NCI-H524 (cell line): ENCODE measurements at regions not wholly inside any gene's neighbourhood (a gene's known extent, or its start where the extent isn't known, plus 50 kb on each side); places are given as distances from the start of the nearest gene placed in this dataset.

Experiments
- DNase-seq, 2 experiments: peaks; one replicate each; lab custom pipeline; 2025; lab: John Stamatoyannopoulos, UW

DNA sequence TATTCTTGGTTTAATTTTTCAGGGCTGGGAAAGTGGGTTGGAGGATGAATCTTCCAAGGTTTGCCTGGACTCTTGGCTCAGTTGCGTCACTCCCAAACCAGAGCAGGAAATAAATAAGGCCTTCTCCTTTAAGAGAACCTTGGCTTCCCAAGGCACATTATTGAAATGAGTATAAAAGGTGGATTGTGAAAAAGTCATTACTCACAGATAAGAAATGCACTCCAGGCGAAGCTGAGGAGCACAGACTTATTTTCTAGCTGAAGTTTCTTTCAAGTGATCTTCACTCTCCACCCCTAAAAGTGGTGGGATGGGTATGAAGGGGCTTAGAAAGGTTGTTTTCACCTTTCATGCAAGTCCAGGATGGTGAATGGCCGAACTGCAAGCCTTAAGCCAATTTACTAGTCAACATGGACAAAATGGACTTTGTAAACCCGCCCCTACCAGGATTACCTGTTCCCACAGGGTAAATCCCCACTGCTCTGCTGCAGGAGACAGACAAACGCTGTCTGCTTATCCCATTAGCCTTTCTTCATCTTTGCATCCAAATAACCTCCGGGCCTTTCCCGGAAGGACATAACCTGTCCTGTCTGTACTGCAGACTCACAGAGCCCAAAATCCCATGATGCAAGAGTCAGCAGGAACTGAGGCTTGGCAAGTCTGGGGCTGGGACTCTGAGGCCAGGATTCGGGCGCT, 207.6 kb downstream of the BCL11B start:
- DNase-seq = no peak

GRCh38 chr14:99065551-99065950, 206.4 kb downstream of the BCL11B start:
- no peak for DNase-seq

GRCh38 chr14:99066378-99066777, 205.6 kb downstream of the BCL11B start:
- DNase-seq = no peak

DNA sequence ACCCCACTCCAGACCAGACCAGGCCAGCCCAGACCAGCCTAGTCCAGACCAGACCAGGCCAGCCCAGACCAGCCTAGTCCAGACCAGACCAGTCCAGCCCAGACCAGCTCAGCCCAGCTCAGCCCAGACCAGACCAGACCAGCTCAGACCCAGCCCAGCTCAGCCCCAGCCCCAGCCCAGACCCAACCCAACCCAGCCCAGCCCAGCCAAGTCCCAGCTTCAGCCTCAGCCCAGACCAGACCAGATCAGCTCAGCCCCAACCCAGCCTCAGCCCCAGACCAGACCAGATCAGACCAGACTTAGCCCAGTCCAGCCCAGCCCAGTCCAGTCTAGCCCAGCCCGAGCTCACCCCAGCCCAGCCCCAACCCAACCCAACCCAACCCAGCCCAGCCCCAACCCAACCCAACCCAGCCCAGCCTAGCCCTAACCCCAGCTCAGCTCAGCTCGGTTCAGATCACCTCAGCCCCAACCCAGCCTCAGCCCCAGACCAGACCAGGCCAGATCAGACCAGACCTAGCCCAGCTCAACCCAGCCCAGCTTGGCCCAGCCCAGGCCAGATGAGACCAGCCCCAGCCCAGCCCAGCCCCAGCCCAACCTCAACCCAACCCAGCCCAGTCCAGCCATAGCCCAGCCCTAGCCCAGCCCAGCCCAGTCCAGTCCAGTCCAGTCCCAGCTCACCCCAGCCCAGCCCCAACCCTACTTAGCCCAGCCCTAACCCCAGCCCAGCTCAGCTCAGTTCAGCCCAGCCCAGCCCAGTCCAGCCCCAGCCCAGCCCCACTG, 204.7 kb downstream of the BCL11B start:
- no peak for DNase-seq

DNA sequence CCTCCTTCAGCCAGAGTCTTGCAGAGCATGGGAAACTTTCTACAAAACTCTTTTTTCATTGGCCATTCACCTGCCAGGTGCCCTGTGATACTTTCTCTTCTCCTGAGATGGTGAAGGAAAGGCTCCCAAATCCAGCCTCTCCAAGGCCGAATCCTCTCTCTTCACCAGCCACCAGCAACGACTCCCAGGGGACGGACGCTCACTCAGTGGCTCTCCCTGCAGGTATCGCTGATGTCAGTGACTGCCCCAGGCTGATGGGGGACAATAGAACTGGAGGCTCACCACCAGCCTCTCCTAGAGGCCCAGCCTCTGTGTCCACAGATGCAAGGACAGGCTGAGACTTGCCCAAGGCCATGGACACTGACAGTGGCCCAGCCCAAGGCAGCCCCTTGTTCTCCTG, 204.1 kb downstream of the BCL11B start:
- no peak for DNase-seq

- DNase-seq = no peak
Measured at GRCh38 chr14:99069946-99070345, 202.1 kb downstream of the BCL11B start.

- no peak for DNase-seq
Measured at GRCh38 chr14:99072433-99072832, 199.6 kb downstream of the BCL11B start.

DNA sequence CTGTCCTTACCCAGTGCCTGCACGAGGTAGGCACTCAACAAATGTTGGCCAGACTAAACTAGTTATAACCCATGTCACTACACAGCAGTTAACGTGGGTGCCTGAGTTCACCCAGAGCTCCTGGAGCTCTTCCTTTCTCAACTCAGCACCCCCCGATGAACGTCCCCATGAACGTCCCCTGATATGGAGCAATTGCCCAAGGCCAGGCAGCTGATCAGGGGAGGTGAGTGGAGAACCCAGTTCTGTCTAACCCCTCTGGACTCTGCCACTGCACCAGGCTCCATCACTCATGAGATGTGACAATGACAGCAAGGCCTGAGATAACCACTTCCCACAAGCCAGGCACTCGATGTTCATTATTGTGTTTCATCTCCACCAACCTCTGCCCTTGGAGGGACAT, 199.0 kb downstream of the BCL11B start:
- DNase-seq = no peak

GRCh38 chr14:99073431-99073830, 198.6 kb downstream of the BCL11B start:
- no peak for DNase-seq

DNA sequence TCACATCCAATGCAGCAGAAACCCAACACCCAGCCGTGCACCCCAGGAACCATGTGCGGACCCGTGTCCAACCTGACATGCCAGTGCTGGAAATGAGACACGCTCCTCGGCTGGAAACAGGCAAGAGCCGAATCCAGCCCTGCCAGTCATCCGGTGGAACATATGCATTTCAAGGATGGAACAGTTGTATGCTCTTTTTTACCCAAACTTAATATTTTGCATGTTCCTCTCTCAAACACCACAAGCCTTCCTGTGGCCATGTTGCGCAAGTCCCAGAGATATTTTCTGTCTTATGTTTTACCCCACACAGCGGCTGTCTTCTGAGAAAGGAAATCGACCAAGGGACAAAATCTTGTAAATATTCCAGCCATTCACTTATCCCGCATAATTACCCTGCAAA, 196.9 kb downstream of the BCL11B start:
- no peak for DNase-seq

DNA sequence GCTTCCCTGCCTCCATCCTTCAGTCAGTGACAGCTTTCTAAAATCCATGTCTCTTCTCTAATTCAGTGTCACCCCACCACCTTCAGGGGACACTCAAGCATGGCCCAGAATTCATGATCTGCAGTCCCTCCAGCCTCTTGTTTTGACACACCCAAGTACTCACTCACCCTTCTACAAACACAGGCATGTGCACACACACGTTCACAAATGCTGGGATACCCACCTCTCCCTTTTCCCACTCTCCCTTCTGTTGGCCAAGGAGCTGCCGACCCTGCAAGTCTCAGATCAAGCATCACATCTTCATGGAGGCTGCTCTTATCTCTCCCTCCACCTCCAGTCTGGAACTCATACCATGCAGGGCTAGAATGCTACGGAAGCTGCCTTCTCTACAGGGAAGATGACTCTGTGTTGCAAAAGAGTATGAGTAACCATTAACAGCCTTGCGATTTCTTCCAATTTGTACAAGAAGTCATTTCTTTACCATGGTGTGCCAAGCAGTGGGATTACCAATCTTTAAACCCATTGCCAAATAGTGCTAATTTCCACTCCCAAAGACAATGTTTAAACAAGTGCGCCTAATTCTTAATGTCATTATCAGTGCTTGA, 196.1 kb downstream of the BCL11B start:
- no peak for DNase-seq

GRCh38 chr14:99077076-99077843, 194.7 kb downstream of the BCL11B start:
- no peak for DNase-seq

DNA sequence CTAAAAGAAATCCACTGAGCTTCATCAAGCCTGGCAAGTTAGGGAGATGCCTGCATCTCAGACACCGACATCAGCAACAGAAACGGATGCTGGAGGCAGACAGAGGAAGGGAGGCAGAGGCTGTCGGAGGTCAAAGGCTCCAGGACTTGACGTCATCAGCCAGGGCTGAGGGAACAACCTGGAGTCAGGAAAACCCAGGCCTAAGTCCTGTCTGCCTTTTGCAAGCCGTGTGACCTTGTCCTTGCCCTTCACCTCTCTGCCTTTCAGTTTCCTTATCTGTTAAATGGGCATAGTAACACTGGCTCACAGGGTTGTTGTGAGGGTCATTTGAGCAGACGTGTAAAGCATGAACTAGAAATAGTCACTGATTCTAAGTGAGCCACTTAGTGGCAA, 194.2 kb downstream of the BCL11B start:
- DNase-seq = no peak

- no peak for DNase-seq
Measured at GRCh38 chr14:99078426-99078825, 193.6 kb downstream of the BCL11B start.

- no peak for DNase-seq
Measured at GRCh38 chr14:99079061-99079727, 192.8 kb downstream of the BCL11B start.

DNA sequence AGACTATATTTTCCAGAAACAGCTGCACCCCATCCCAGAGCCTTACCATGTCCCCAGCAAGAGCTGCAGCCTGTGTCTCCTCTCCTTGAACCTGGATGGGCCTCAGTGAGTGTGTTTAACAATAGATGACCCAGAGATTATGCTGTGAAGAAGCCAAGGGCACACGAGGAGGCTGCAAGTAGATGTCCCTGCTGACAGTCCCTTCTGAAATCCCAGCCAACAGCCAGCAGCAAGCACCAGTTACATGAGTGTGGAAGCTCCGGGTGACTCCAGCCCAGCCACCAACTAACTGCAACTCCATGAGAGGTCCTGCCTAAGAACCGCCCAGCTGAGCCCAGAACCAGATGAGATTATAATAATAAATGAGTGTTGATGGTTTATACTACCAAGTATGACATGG, 191.7 kb downstream of the BCL11B start:
- no peak for DNase-seq

- DNase-seq = no peak
Measured at GRCh38 chr14:99081156-99081765, 190.7 kb downstream of the BCL11B start.

- no peak for DNase-seq
Measured at GRCh38 chr14:99081880-99082279, 190.1 kb downstream of the BCL11B start.

DNA sequence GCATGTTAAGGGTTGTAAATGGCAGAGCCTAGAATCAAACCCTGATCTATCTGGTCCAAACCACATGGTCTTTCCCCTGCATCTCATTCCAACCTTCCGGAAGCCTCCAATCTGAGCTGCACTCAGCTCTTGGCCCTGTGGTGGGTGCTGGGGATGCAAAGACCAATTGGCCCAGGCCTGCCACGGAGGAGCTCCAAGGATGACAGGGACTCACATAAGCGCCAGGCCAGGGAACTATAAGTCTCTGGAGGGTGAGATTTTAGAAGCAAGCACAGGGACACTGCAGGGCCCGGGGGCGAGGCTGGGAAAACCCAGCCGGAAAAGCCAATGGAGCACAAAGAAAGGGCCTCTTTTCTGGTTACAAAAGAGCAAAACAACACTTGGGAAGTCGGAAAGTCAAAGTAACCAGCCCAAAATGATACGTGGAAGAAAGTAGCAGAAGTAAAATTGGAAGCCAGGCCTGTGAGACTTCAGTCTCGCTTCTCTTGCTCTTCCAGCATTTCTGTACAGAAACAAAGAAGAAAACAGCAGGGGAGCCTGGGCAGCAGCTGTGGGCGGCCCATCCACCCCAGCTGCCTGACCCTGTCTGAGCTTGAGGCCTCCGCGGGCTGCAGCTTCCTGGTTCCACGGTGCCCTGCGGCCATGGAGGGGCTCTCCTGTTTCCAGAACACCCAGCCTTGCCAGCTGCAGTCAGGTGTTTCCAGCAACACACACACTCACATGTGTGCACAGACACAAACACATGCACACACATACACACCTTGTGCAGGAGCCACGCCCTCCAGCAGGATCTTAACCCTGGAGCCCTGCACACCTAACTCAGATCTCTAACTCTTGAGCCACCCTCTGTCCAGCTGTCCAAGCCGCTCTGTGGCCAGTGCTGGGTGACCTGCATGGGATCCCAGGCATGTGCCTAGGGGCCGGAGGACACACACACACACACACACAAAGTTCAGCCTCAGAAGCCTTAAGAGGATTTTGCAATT, 178.2 kb downstream of the BCL11B start:
- no peak for DNase-seq

DNA sequence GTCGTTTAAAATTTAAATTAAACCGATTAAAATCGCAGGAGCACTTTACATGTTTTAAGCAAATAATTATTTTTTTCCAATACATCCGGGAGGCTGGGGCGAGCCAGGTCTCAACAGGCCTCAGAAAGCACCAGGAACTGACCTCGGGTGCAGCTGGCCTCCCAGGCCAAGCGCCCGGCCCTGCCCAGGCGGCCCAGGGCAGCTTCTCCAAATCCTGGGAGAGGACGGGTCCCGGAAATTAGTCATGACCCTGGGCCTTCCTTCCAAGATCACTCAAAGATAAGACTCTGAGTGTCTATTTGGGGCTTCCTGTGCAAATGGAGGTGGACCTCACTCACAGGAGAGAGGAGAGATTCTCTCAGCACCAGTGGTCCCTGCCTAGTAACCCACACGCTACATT, 177.1 kb downstream of the BCL11B start:
- DNase-seq = no peak
